GM18867 (cell line): ENCODE measurements at regions not wholly inside any gene's neighbourhood (a gene's known extent, or its start where the extent isn't known, plus 50 kb on each side); places are given as distances from the start of the nearest gene placed in this dataset.

ENCODE experiments used
- ATAC-seq: cut with Tn5 transposase; IDR thresholded peaks from one replicate; pipeline ENCODE4 v1.9.1; 2021; ENCODE audit warnings: mild to moderate bottlenecking, moderate library complexity; ENCODE audit not compliant: unreplicated experiment

GRCh38 chr2:104746858-104747257, 107.1 kb upstream of the POU3F3 start:
- ATAC-seq, result no peak

GRCh38 chr2:104749856-104750460, 104.0 kb upstream of the POU3F3 start:
- ATAC-seq, result no peak

GRCh38 chr2:104752504-104752903, 101.4 kb upstream of the POU3F3 start:
- ATAC-seq, result no peak

- no peak for ATAC-seq
These were observed 98.7 kb upstream of the POU3F3 start for GRCh38 chr2:104755026-104755878.

DNA sequence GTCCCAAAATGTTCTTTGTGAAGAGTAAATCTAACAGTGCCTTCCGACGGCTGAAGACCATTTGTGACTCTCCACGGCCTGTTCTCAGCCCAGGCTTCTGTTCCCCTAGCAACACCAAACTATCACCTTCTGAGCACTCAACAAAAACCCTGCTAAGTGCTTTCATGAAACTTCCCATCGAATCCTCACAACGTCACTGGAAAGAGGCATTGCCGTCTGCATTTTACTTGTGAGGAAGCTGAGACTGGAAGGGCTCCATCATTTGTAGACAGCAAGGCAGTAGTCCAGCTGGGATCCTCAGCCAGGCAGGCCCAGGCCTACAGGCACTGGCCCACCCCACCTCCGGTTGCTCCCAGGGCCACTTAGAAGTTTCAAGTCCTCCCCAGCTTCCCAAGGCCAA, 97.8 kb upstream of the POU3F3 start:
- ATAC-seq, result no peak

- ATAC-seq, result no peak
These were observed 96.9 kb upstream of the POU3F3 start for GRCh38 chr2:104757056-104757455.

DNA sequence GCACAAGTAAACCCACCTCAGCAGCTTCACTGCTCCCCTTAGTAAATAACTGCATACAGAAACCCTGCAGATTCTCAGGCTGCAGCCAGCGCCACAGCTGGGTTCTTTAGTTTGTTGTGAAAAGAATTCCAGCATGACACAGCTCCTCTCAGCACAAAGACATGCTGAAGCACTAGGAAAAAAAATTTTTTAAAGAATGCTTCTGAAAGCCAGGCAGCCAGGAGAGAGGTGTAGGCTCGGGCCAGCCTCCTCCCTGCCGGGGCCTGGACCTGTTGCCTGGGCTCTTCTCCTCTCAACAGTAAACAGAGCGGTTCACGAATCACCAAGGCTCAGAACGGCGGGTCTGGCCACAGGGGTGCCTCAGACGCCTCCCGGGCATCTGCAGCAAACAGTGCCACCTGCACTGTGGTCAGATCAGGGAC, 95.7 kb upstream of the POU3F3 start:
- no peak for ATAC-seq

DNA sequence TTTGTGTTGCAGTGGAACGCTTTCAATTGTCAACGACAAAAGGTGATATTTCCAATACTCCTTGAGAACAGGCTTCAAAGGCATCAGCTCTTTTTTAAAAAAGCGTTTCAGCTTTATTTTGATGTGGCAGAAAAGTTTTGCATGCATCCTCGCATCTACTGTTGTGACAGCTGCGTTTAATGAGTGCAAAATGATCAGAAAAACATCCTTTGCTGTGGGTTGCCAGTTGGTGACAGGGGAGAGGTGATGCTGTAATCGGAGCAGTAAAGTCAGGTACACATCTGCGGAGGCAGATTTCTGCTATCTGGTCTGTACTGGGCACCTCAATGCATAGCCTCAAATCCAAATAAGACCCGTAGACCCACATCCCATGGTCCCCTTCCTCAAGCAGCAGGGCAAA, 91.9 kb upstream of the POU3F3 start:
- ATAC-seq, result no peak

DNA sequence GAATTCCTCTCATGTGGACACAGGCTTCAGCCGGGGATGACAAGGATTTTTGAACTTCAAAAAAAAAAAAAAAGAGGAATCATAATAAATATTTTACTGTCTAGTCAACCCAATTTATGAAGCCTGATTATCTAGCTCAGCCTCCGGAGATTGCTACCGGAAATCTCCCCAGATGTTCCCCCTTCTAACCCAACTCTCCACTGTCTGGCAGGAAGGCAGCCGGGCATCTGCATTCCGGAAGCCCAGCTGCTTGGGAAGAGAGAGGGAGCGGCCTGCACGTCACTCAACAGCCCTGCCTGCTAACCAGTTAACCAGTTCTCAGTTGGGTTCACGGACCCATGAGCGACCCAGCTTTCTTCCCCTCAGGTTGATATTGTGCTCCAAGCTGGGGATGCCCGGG, 87.2 kb upstream of the POU3F3 start:
- no peak for ATAC-seq

GRCh38 chr2:104768694-104769093, 85.2 kb upstream of the POU3F3 start:
- ATAC-seq, result no peak

- no peak for ATAC-seq
These were observed 84.8 kb upstream of the POU3F3 start for GRCh38 chr2:104769096-104769495.

GRCh38 chr2:104772996-104773395, 80.9 kb upstream of the POU3F3 start:
- no peak for ATAC-seq

DNA sequence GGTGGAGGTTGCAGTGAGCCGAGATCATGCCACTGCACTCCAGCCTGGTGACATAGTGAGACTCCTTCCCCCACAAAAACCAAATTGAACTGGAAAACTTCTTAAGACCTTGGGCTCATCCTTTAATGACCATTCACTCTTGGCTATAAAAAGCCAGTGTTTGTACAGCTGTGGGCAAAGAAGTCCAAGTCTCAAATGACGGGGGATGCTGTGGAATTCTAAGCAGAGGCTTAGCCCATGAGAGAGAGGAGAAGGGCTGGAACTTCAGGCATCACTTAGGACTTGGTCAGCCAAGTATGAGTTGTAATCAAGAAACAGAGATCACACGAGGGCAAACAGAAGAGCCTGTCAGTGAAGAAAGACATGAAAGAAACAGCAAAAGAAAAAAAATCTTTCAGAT, 79.3 kb upstream of the POU3F3 start:
- no peak for ATAC-seq

GRCh38 chr2:104777721-104778120, 76.2 kb upstream of the POU3F3 start:
- ATAC-seq, result no peak

- no peak for ATAC-seq
These were observed 72.8 kb upstream of the POU3F3 start for GRCh38 chr2:104781151-104781550.

DNA sequence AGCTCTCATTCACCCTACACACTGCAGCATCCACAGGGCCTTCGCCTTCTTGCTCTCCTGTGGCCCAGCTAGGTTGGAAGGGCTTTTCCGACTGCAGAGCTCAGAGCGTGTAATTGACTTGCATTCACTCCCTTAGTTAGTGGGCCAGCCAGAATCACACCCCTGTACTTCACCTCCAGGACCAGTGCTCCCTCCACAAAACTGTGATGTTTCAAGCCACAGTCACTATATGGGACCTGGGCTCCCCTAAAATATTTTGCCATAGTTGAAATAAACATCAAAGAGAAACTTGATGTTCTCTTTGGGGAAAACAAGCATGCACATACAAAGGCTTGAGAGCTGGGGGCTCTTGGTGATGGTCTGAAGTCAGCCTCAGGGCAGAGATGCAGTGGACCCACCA, 69.7 kb upstream of the POU3F3 start:
- no peak for ATAC-seq

DNA sequence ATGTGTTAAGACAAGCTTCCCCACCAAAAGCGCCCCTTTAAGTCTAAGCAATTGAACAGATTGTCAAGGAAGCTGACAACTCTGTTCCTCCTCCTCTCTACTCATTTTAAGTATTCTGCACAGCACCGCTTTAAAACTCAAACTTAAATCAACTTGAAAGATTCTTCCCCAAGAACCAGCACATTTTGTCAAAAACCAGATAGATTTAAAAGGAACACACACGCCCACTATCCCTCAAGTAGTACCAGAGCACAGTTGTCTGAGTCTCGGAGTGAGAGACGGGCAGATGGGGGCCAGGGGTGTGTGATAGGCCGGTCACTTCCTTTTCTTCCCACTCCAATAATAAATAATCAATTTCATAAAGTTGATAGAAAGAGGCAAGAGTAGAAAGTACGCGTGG, 67.7 kb upstream of the POU3F3 start:
- ATAC-seq, result no peak

DNA sequence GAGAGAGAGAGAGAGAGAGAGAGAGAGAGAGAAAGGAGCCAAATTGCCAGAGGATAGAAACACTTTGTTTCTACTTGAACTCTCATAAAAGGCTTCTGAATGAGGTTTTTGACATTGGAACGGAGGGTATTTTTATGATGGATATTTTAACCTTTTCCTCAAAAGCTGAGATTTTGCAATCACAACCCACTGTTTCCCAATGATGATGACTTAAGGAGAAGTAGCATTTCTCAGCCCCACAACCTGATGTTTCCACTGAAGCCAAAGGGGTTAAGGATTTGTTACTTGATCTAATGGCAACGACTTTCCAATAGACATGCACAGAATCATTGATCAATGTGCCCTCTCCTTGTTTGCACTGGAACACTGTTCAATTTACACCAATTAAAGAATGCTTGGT, 67.1 kb upstream of the POU3F3 start:
- ATAC-seq, result no peak

DNA sequence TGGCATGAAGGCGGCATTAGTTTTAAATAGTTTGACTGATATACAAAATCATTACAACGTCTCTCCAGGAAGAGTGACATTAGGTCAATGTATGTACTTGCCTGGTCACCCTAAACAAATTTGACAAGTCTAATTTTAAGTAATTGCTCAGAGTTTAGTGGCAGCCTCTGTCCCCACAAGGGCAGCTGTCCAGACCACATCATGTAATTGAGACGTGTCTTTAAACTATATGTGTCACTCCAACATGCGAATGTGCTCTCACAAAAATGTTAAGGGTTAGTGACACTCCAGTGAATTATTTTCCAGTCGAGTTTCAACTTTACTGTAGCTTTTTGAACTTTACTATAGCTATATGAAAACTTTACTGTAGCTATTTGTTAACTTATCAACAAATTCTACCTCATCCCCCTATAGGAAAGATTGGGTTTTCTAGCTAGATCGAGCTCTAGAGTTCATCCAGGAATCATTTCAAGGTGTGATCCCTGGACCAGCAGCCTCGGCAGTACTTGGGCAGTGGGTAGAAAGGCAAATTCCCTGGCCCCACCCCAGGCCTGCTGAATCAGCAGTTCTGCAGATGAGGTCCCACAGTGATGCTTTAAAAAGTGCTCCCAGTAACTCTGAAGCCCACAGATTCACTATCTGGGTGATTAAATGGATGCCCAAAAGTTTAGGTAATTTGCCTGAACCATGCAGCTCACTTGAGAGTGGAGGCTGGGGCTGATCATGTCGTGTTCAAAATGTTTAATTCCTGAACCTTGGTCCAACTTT, 66.4 kb upstream of the POU3F3 start:
- ATAC-seq, result no peak

DNA sequence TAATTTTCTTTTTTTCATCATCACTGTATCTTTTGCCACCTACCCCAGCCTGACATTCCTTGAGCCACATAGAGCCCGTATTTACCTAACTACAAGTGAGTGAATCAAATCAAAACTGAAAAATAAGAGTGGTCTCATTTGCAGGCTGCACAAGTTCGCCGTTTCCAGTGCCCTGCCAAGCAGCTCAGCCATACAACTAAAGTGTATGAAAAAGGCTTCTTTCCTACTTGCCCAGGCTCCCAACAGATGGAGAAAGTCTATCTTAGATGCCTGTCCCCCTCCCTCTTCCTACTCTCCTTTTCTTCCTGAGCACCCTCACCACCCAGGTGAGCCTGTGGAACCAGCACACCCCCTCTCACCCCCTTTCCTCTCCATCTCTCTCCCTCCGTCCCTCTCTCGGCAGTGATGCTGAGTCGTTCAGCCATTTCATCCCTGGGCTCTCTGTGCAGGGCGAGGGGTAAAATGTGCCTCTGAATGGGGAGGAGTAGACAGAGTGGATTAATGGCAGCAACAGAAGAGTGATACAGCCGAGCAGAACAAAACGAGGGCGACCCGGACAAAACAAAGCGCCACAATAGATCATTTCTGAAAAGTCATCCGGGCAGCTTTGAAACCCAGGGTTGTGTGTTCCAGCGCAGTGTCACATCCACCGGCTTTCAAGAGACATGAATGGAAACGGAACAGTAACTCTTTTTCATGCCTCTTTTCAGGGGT, 65.0 kb upstream of the POU3F3 start:
- no peak for ATAC-seq

- ATAC-seq, result no peak
These were observed 63.7 kb upstream of the POU3F3 start for GRCh38 chr2:104790100-104790811.
